ENCODE measurements at regions not wholly inside any gene's neighbourhood (a gene's known extent, or its start where the extent isn't known, plus 50 kb on each side); places are given as distances from the start of the nearest gene placed in this dataset.

DNA sequence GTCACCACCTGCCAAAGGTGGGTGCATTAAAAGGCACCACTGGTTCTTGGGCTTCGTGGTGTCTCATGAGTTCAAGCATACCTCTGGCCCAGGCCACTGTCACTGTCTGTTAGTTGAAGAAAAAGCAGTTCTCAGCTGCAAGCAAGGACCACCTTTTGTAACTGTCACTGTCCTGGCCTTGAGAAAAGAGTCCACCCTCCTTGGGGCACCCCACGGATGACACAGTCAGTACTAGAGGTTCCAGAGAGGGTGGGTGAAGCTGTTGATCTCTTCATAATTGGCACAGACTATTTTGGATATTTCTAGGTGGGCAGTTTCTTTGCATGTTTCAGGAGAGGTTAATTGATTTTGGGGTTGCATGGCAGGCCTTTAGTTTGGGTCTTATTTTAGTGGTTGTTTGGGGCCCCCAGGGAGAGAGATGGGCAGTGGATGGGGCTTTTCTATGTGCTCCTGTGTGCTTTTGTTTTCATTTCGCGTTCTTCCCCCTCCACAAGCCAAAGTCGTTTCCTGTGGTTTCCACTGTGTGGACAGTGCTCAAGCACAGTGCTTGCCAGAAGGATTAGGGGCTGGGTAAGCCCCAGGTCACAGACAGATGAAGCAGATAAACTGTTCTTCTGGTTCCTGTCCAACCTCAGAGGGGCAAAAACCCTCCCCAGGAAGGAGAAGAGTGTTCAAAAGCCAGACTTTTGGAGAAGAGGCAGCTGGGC lies 156.2 kb upstream of the PPP1R2C start:
- peaks cover 0 to 2% (median 0%) of the 10 kb centered on the region in 4 donors for H3K4me1 ChIP-seq
- DNase-seq: no peak
- no peak overlapping the region for H3K4me3 ChIP-seq
- H3K27me3 ChIP-seq: no peaks in the 10 kb centered on the region
- TF ChIP-seq, protein P1, sequence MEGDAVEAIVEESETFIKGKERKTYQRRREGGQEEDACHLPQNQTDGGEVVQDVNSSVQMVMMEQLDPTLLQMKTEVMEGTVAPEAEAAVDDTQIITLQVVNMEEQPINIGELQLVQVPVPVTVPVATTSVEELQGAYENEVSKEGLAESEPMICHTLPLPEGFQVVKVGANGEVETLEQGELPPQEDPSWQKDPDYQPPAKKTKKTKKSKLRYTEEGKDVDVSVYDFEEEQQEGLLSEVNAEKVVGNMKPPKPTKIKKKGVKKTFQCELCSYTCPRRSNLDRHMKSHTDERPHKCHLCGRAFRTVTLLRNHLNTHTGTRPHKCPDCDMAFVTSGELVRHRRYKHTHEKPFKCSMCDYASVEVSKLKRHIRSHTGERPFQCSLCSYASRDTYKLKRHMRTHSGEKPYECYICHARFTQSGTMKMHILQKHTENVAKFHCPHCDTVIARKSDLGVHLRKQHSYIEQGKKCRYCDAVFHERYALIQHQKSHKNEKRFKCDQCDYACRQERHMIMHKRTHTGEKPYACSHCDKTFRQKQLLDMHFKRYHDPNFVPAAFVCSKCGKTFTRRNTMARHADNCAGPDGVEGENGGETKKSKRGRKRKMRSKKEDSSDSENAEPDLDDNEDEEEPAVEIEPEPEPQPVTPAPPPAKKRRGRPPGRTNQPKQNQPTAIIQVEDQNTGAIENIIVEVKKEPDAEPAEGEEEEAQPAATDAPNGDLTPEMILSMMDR (IDR thresholded peaks at IDR 0.05): no peak
- intact Hi-C loops (cut with DNase I; ENCODE audit: low total_unique reads): no loop called here
- no peaks in the 10 kb centered on the region for H3K9me3 ChIP-seq
- no peaks in the 10 kb centered on the region for H3K36me3 ChIP-seq
- H3K27ac ChIP-seq: no peak overlapping the region

DNA sequence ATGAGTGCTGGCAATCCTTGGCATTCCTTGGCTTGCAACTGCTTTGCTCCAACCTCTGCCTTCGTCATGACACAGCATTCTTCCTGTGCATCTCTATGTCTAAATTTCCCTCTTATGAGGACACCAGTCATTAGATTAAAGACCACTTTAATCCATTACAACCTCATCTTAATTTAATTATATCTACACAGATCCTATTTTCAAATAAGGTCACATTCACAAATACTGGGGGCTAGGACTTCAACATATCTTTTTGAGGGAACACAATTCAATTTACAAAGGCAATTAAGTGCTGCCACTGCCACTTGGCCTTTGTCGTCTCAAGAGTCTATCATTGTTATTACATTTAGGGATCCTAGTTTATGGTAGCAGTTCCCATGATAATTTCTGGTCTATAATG lies 163.7 kb upstream of the PPP1R2C start:
- no peaks in the 10 kb centered on the region for H3K27me3 ChIP-seq
- intact Hi-C loops (cut with DNase I; ENCODE audit: low total_unique reads): no loop called here

DNA sequence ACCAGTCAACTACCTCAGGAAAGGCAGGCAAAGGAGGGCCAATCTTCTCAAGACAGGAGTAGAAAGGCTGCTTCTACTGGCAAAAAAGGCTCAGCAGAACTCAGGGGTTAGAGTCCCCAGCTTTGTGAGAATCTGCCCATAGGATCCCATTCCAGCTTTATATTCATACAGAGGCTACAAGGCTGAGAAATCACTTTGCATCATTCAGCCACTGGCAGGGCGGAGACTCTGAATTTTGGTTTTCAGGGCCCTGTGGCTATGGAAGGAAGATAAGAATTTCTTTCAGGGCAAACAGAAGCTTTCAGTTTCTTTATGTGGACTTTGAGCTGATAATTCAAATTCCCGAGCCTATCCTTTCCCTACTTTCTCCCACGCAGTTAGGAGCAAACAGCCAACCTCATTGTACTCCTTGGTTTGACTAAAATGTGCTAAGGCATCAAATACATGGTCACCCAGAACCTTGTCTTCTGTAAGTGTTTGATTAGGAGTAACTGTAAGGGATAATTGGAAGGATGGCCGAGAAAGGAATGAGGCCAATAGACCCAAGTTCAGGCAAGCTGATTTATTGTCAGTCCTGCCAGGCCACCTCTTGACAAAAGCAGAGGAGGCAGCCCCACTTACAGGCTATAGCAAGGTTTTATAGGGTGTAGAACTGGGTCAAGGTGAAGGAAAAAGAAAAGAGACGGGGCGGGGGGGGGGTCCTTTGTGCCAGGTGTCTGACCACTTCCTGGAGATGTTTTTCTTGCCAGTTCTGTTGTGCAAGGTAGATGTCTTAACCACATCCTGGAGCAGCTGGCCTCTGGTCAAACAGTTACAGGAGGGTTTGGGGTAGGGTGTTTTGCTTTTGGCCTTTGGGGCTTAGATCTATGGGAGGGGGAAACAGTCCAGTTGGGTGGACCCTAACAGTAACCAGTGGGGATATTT lies 165.3 kb upstream of the PPP1R2C start:
- Histone ChIP-seq H3K9me3 (no peaks in the 10 kb centered on the region), H3K4me3 (no peak overlapping the region), H3K27me3 (no peaks in the 10 kb centered on the region), H3K27ac (no peak overlapping the region), H3K4me1 (no peaks in the 10 kb centered on the region), H3K36me3 (no peaks in the 10 kb centered on the region)
- TF ChIP-seq, protein P1 (IDR thresholded peaks at IDR 0.05): no peak
- intact Hi-C loops (cut with DNase I; ENCODE audit: low total_unique reads): no loop called here
- DNase-seq: no peak

More for the DNA sequence above, 163.7 kb upstream of the PPP1R2C start:
- Histone ChIP-seq H3K4me3 (no peak overlapping the region), H3K9me3 (no peaks in the 10 kb centered on the region), H3K27ac (no peak overlapping the region), H3K36me3 (no peaks in the 10 kb centered on the region), H3K4me1 (no peaks in the 10 kb centered on the region)
- no peak for DNase-seq
- TF ChIP-seq, protein P1 (IDR thresholded peaks at IDR 0.05): no peak

DNA sequence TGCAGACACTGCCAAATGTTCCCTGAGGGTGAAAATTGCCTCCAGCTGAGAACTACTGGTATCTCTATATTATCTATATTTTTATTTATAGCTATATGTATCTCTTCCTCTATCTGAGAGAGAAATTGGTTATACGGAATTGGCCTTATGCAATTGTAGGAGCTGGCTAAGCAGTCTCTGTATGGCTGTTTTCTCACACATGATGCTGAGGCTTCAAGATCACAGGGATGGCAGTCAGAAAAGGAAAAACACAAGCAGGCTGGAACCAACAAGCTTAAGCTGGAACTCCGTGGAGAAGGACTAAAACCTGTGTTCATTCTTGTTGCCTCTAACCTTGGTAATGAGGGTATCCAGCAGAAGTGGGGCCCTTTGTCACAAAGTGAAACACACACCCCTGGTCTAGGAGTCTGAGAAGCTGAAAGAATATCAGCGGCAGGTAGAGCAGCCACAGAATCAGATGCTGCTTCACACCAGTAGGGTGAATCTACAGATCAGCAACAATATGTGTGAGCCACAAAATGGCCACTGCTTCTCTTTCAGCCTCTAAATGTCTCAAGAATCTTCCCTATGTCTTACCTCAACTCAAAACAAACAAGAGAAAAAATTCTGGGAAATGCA lies 166.5 kb upstream of the PPP1R2C start:
- no peaks in the 10 kb centered on the region for H3K9me3 ChIP-seq
- TF ChIP-seq, protein P1 (IDR thresholded peaks at IDR 0.05): no peak
- H3K27ac ChIP-seq: no peak overlapping the region
- H3K4me3 ChIP-seq: no peak overlapping the region
- no peaks in the 10 kb centered on the region for H3K36me3 ChIP-seq
- intact Hi-C loops (cut with DNase I; ENCODE audit: low total_unique reads): no loop called here
- DNase-seq: no peak
- peaks cover 0 to 4% (median 0%) of the 10 kb centered on the region in 4 donors for H3K4me1 ChIP-seq
- no peaks in the 10 kb centered on the region for H3K27me3 ChIP-seq

DNA sequence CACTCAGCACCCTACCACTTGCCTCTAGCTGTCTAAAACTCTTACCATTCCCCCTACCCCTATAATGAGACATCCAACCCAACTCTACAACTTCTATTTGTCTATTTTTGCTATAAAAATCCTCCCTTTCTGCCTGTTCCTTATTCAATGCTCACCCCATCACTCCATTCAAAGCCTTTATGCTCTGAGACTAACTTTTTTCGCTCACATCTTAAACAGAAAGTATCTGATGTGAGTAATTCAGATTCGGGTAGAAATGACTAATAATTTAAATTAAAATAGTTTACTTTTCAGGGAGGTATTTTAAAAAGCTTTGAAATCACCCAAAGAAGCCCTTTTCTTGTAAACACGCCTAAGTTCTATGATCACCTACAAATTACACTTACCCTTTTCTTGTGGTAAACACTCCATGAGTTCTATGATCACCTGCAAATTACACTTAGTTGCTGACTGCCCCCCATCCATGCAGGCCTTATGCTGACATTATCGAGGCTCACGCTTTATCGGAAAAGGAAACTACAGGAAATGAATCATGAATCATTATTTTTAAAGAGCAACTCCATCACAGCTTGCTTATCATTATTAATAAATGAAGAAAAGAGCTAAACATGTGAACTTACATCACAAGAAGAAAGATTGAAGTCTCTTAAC lies 168.7 kb upstream of the PPP1R2C start:
- H3K27me3 ChIP-seq: no peaks in the 10 kb centered on the region
- no peaks in the 10 kb centered on the region for H3K9me3 ChIP-seq
- TF ChIP-seq, protein P1 (IDR thresholded peaks at IDR 0.05): no peak
- H3K27ac ChIP-seq: no peak overlapping the region
- H3K36me3 ChIP-seq: no peaks in the 10 kb centered on the region
- no peak overlapping the region for H3K4me3 ChIP-seq
- no peak for DNase-seq
- intact Hi-C loops (cut with DNase I; ENCODE audit: low total_unique reads): no loop called here
- H3K4me1 ChIP-seq: peaks cover 0 to 4% (median 0%) of the 10 kb centered on the region in 4 donors
